ENCODE measurements at regions not wholly inside any gene's neighbourhood (a gene's known extent, or its start where the extent isn't known, plus 50 kb on each side); places are given as distances from the start of the nearest gene placed in this dataset.

- TF ChIP-seq EZH2 (IDR thresholded peaks at IDR 0.05; ENCODE audit: borderline replicate concordance, insufficient read depth, low read length, poor library complexity, severe bottlenecking) (no peak), CTCF (IDR thresholded peaks at IDR 0.05; ENCODE audit: poor library complexity, severe bottlenecking) (no peak), POLR2AphosphoS5 (IDR thresholded peaks at IDR 0.05) (no peak), RAD21 (conservative IDR thresholded peaks at IDR 0.05) (no peak), MXI1 (conservative IDR thresholded peaks at IDR 0.05; ENCODE audit: poor library complexity, severe bottlenecking) (no peak), EP300 (conservative IDR thresholded peaks at IDR 0.05; ENCODE audit: poor library complexity, severe bottlenecking) (no peak)
Measured at GRCh38 chr10:54947605-54948004, 146.6 kb upstream of the PCDH15 start.

Data from neural cell (in vitro differentiated cells).